OCI-LY3 (cell line): ENCODE measurements at regions not wholly inside any gene's neighbourhood (a gene's known extent, or its start where the extent isn't known, plus 50 kb on each side); places are given as distances from the start of the nearest gene placed in this dataset.

Experiments used
- H2AFZ ChIP-seq: fragments of 200-600, 300-600 bp; shearing (Covaris generic); 2 replicates; pipeline ENCODE4 v1.6.0; 2014; ENCODE audit warnings: antibody characterized with exemption, low read depth, low read length
- H3K27ac ChIP-seq: fragments of 200-600, 300-600 bp; sonication (generic); 2 replicates; pipeline ENCODE4 v1.5.1; 2014; ENCODE audit warnings: mild to moderate bottlenecking, low read length, moderate library complexity, mixed read lengths
- H3K27me3 ChIP-seq: fragments of 200-600, 300-600 bp; sonication (generic); 2 replicates; pipeline ENCODE4 v1.6.1; 2014; ENCODE audit warnings: low read depth, low read length, mixed read lengths
- H3K36me3 ChIP-seq: fragments of 200-600, 300-600 bp; sonication (generic); replicated peaks from 2 replicates; pipeline ENCODE3; 2014; ENCODE audit warnings: low read depth, low read length, mixed read lengths
- H3K4me1 ChIP-seq: fragments of 300-600, 200-600 bp; sonication (generic); 2 replicates; pipeline ENCODE4 v1.6.1; 2014; ENCODE audit warnings: low read length, mixed read lengths
- H3K4me2 ChIP-seq: fragments of 200-600, 300-600 bp; sonication (generic); 2 replicates; pipeline ENCODE4 v1.6.1; 2014; ENCODE audit warnings: low read length, mixed read lengths
- H3K4me3 ChIP-seq: fragments of 300-600, 200-600 bp; sonication (generic); 2 replicates; pipeline ENCODE4 v1.5.1; 2014; ENCODE audit warnings: antibody characterized with exemption, mild to moderate bottlenecking, low read length, moderate library complexity
- H3K79me2 ChIP-seq: fragments of 300-600, 200-600 bp; shearing (Covaris generic); 2 replicates; pipeline ENCODE4 v1.6.1; 2014; ENCODE audit warnings: mild to moderate bottlenecking, low read length, mixed read lengths
- H3K9ac ChIP-seq: fragments of 300-600, 200-600 bp; shearing (Covaris generic); 2 replicates; pipeline ENCODE4 v1.6.0; 2014; ENCODE audit warnings: mild to moderate bottlenecking, low read length, moderate library complexity
- H3K9me3 ChIP-seq: fragments of 200-600, 300-600 bp; shearing (Covaris generic); 2 replicates; pipeline ENCODE4 v1.6.1; 2014; ENCODE audit warnings: low read length, mixed read lengths; ENCODE audit not compliant: insufficient read depth
- H4K20me1 ChIP-seq: fragments of 200-600, 300-600 bp; sonication (generic); 2 replicates; pipeline ENCODE4 v1.6.1; 2016; ENCODE audit warnings: low read length, mixed read lengths; ENCODE audit not compliant: insufficient read depth
- CTCF ChIP-seq: fragments of 200-600, 300-600 bp; sonication (generic); IDR thresholded peaks from 2 replicates; pipeline ENCODE4 v1.5.1; 2014; ENCODE audit warnings: antibody characterized with exemption, low read length, low read depth
- EZH2phosphoT487 ChIP-seq: fragments of 200-600 bp; shearing (Covaris generic); IDR thresholded peaks from 2 replicates; pipeline ENCODE4 v1.6.1; 2018; ENCODE audit warnings: antibody characterized with exemption, mixed run types, low read depth

DNA sequence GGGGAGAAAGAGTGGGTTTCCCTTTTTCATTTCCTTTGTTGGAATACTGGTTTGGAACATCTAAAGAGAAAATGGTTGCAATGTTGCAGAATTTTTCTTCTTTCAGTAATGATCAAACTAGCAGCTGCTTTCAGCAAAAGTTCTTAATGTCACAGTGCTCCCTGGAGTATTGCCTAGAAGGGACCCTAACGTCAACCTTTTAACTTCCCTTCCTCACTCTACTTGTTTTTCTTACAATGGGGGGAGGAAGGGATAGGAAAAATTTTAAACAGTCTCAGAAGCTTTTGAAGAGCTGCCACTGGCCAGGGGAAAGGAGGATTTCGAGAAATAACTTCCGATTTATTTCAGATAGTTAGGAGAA, 521.8 kb downstream of the MED13L start:
- H4K20me1 ChIP-seq = no peaks in the 10 kb centered on the region
- no peak overlapping the region for H3K4me2 ChIP-seq
- H3K36me3 ChIP-seq = no peaks in the 10 kb centered on the region
- H2AFZ ChIP-seq = no peak overlapping the region
- H3K79me2 ChIP-seq = no peaks in the 10 kb centered on the region
- TF ChIP-seq EZH2phosphoT487 (no peak), CTCF (no peak)
- H3K4me1 ChIP-seq = no peaks in the 10 kb centered on the region
- no peaks in the 10 kb centered on the region for H3K9me3 ChIP-seq
- H3K9ac ChIP-seq = no peak overlapping the region
- no peak overlapping the region for H3K4me3 ChIP-seq
- H3K27me3 ChIP-seq = peaks cover 35% of the 10 kb centered on the region
- no peak overlapping the region for H3K27ac ChIP-seq

GRCh38 chr12:115755061-115755724, 522.3 kb downstream of the MED13L start:
- Histone ChIP-seq H3K79me2 (no peaks in the 10 kb centered on the region), H3K4me1 (no peaks in the 10 kb centered on the region), H3K27me3 (peaks cover 31% of the 10 kb centered on the region), H3K27ac (no peak overlapping the region), H3K4me2 (no peak overlapping the region), H3K4me3 (no peak overlapping the region), H3K36me3 (no peaks in the 10 kb centered on the region), H3K9me3 (no peaks in the 10 kb centered on the region), H4K20me1 (no peaks in the 10 kb centered on the region), H3K9ac (no peak overlapping the region), H2AFZ (no peak overlapping the region)
- TF ChIP-seq EZH2phosphoT487 (no peak), CTCF (no peak)

DNA sequence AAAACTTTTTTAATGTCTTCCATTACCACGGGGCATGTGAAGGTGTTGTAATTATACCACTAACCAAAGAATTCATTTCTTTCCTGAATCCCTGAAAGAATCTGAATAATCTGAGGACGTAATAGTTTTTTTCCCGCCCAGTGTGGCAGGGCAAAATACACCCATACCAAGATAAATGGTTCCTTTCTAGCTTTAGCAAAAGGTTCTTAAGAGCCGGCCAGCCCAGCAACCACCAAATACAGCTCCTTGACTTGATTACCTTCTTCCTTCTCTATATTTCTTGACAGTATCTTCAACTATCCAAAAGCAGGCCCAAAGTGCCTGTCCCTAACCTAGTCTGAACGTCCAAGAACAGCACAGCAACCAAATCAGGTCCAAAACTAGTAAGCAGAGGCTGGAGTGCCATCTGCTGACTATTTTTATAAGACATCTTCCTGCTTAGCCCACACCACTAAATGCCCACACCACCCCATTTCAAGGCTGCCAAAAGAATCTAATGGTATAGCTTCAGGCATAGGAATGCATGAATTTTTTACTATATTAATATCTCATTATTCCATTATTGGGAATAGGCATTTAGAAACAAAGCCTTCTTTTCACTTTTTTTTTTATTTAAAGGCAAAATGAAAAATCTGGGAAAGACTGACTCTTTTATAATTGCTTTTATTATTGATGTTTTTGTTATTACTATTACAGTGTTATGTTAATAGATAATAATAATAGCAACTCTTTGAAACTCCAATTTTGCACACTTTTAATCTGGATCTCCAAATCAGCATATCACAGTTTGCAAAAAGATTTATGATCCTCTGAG, 524.4 kb downstream of the MED13L start:
- Histone ChIP-seq H3K36me3 (no peaks in the 10 kb centered on the region), H3K9ac (no peak overlapping the region), H2AFZ (no peak overlapping the region), H3K4me2 (no peak overlapping the region), H3K9me3 (no peaks in the 10 kb centered on the region), H3K27ac (no peak overlapping the region), H4K20me1 (no peaks in the 10 kb centered on the region), H3K79me2 (no peaks in the 10 kb centered on the region), H3K4me3 (no peak overlapping the region), H3K27me3 (peaks cover 29% of the 10 kb centered on the region), H3K4me1 (no peaks in the 10 kb centered on the region)
- TF ChIP-seq EZH2phosphoT487 (no peak), CTCF (peak; percentile 71)

GRCh38 chr12:115752156-115752555, 525.3 kb downstream of the MED13L start:
- no peaks in the 10 kb centered on the region for H3K36me3 ChIP-seq
- TF ChIP-seq EZH2phosphoT487 = no peak
- TF ChIP-seq CTCF = no peak
- peaks cover 25% of the 10 kb centered on the region for H3K27me3 ChIP-seq
- H3K4me2 ChIP-seq = no peak overlapping the region
- no peak overlapping the region for H3K4me3 ChIP-seq
- no peak overlapping the region for H3K27ac ChIP-seq
- no peak overlapping the region for H3K9ac ChIP-seq
- H4K20me1 ChIP-seq = no peaks in the 10 kb centered on the region
- H3K4me1 ChIP-seq = no peaks in the 10 kb centered on the region
- no peak overlapping the region for H2AFZ ChIP-seq
- no peaks in the 10 kb centered on the region for H3K9me3 ChIP-seq
- no peaks in the 10 kb centered on the region for H3K79me2 ChIP-seq
